ENCODE measurements at regions not wholly inside any gene's neighbourhood (a gene's known extent, or its start where the extent isn't known, plus 50 kb on each side); places are given as distances from the start of the nearest gene placed in this dataset.
A peak's percentile ranks its signal among the peaks of the same experiment; 100 is the strongest.

DNA sequence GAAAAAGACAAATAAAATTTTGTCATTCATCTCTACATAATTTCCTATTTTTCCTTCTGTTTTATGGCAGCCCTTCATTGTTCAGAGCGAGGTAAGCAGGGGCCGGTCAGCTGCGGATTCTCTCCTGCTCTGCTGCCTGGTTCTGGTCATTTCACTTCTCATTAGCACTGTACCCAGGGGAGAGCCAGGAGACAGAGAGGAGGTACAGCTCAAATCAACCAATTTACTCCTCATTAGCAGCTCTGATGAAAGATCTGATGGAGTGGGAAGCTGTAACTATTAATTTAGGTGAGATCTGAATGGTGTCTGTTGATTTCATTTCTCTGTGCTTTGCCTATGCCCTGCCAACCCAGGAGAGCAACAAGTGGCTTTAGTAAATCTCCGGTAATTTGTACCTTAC is 241.5 kb upstream of the PFKP start:
- no peaks in the 10 kb centered on the region for H3K9me3 Mint-ChIP-seq (ENCODE audit: low read depth)
- H3K4me1 Mint-ChIP-seq (ENCODE audit: low read depth), result no peaks in the 10 kb centered on the region
- no peak overlapping the region for H3K27ac Mint-ChIP-seq
- DNase-seq (ENCODE audit: low spot score, unreplicated experiment), result no peak
- H3K4me3 Mint-ChIP-seq (ENCODE audit: low read depth), result no peak overlapping the region
- TF ChIP-seq, protein P1, sequence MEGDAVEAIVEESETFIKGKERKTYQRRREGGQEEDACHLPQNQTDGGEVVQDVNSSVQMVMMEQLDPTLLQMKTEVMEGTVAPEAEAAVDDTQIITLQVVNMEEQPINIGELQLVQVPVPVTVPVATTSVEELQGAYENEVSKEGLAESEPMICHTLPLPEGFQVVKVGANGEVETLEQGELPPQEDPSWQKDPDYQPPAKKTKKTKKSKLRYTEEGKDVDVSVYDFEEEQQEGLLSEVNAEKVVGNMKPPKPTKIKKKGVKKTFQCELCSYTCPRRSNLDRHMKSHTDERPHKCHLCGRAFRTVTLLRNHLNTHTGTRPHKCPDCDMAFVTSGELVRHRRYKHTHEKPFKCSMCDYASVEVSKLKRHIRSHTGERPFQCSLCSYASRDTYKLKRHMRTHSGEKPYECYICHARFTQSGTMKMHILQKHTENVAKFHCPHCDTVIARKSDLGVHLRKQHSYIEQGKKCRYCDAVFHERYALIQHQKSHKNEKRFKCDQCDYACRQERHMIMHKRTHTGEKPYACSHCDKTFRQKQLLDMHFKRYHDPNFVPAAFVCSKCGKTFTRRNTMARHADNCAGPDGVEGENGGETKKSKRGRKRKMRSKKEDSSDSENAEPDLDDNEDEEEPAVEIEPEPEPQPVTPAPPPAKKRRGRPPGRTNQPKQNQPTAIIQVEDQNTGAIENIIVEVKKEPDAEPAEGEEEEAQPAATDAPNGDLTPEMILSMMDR (IDR thresholded peaks at IDR 0.05; ENCODE audit: unreplicated experiment), result no peak
- H3K36me3 Mint-ChIP-seq (ENCODE audit: insufficient read depth), result no peaks in the 10 kb centered on the region
- peaks cover 3% of the 10 kb centered on the region for H3K27me3 Mint-ChIP-seq

DNA sequence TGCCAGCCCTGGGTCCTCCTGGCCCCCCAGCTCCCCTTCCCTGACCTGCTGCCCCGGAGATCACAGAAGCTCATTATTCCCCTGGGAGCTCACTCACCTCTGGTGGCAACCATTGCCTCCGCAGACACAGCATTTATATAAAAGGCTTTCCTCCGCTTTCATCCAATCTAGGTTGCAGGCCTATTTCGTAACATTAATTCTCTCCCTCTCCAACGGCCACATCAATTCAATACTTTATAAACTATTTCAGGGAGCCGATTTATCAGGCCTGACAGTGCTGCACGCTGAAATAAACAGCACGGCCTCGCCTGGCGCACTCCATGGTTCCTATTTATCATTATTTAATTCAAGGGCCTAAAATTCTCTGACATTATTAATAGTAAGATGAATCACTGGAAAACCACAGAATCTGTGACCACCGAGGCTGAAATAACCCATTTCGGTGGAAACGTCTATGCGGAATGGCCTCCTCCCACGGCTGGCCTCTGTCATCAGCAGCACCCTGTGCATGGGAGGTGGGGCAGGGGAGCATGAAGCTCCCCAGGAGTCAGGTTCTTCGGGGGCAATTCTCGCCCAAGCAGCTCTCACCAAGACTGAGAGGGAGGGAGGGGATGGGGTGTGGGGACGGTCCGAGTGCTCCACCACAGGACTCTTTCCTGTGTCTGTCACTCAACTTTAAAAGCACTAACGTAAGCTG is 249.3 kb upstream of the PFKP start:
- H3K9me3 Mint-ChIP-seq (ENCODE audit: low read depth), result no peaks in the 10 kb centered on the region
- TF ChIP-seq, protein P1 (IDR thresholded peaks at IDR 0.05; ENCODE audit: unreplicated experiment), result no peak
- no peak overlapping the region for H3K4me3 Mint-ChIP-seq (ENCODE audit: low read depth)
- H3K4me1 Mint-ChIP-seq (ENCODE audit: low read depth), result peaks cover 28% of the 10 kb centered on the region
- H3K27me3 Mint-ChIP-seq, result peaks cover 14% of the 10 kb centered on the region
- no peak for DNase-seq (ENCODE audit: low spot score, unreplicated experiment)
- H3K27ac Mint-ChIP-seq, result peak overlapping the region; percentile 19
- H3K36me3 Mint-ChIP-seq (ENCODE audit: insufficient read depth), result no peaks in the 10 kb centered on the region

DNA sequence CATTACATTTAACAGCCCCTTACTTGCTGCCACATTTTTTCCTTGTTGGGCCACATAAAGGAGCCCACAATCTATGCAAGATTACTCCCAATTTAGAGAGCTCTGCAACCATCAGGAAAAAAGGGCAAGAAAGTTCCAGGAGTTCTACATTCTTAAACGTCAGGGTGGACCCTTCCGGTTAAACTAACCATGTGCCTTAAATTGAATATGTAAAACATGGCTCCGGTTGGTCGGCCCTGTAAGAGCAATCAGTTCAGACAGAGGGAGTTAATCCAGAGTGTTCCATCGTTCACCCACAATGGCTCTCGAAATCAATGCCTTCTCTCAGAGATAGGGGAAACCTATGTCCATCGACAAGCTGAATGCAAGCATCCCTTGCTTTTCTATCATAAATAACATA is 253.7 kb upstream of the PFKP start:
- Mint-ChIP-seq H3K4me3 (ENCODE audit: low read depth) (no peak overlapping the region), H3K27ac (no peak overlapping the region), H3K9me3 (ENCODE audit: low read depth) (no peaks in the 10 kb centered on the region), H3K27me3 (peaks cover 11% of the 10 kb centered on the region), H3K36me3 (ENCODE audit: insufficient read depth) (no peaks in the 10 kb centered on the region), H3K4me1 (ENCODE audit: low read depth) (peaks cover 10% of the 10 kb centered on the region)
- DNase-seq (ENCODE audit: low spot score, unreplicated experiment), result no peak
- TF ChIP-seq, protein P1 (IDR thresholded peaks at IDR 0.05; ENCODE audit: unreplicated experiment), result no peak

DNA sequence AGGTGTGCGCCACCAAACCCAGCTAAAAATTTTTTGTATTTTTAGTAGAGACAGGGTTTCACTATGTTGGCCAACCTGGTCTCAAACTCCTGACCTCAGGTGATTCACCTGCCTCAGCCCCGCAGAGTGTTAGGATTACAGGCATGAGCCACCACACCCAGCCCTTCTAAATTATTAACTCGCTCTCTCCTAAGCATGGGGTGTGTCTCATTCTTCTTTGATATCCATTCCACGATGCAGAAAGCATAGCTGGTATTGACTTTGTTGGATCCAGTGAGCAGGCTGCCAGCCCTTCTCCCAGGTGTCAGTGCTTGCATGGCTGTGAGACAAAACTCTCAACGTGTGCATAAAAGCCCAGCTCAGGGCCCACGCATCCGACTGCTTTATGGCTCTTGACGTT is 254.1 kb upstream of the PFKP start:
- H3K4me1 Mint-ChIP-seq (ENCODE audit: low read depth), result peaks cover 10% of the 10 kb centered on the region
- no peak overlapping the region for H3K27ac Mint-ChIP-seq
- TF ChIP-seq, protein P1 (IDR thresholded peaks at IDR 0.05; ENCODE audit: unreplicated experiment), result no peak
- H3K9me3 Mint-ChIP-seq (ENCODE audit: low read depth), result no peaks in the 10 kb centered on the region
- H3K36me3 Mint-ChIP-seq (ENCODE audit: insufficient read depth), result no peaks in the 10 kb centered on the region
- DNase-seq (ENCODE audit: low spot score, unreplicated experiment), result no peak
- no peak overlapping the region for H3K4me3 Mint-ChIP-seq (ENCODE audit: low read depth)
- peaks cover 11% of the 10 kb centered on the region for H3K27me3 Mint-ChIP-seq

DNA sequence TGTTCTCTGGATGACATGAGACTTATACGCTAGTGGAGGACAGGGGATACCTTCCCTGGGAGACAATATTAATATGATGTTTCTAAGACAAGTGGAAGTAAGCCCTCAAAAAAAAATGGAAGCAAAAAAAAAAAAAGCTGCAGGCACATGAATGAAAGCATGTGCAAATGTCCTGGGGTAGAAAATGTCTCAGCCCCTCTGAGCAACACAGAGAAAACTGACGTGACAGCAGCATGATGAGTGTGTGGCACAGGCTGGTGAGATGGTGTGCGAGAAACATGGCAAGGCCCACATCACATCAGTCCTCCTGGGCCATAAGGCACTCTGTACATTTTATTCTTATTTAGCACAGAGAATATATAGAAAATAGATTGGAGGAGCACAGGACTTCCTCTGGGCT is 254.7 kb upstream of the PFKP start:
- TF ChIP-seq, protein P1 (IDR thresholded peaks at IDR 0.05; ENCODE audit: unreplicated experiment), result no peak
- no peak for DNase-seq (ENCODE audit: low spot score, unreplicated experiment)
- no peaks in the 10 kb centered on the region for H3K36me3 Mint-ChIP-seq (ENCODE audit: insufficient read depth)
- H3K27me3 Mint-ChIP-seq, result peaks cover 11% of the 10 kb centered on the region
- H3K9me3 Mint-ChIP-seq (ENCODE audit: low read depth), result no peaks in the 10 kb centered on the region
- peaks cover 6% of the 10 kb centered on the region for H3K4me1 Mint-ChIP-seq (ENCODE audit: low read depth)
- no peak overlapping the region for H3K27ac Mint-ChIP-seq
- no peak overlapping the region for H3K4me3 Mint-ChIP-seq (ENCODE audit: low read depth)
